ENCODE measurements at regions not wholly inside any gene's neighbourhood (a gene's known extent, or its start where the extent isn't known, plus 50 kb on each side); places are given as distances from the start of the nearest gene placed in this dataset.

DNA sequence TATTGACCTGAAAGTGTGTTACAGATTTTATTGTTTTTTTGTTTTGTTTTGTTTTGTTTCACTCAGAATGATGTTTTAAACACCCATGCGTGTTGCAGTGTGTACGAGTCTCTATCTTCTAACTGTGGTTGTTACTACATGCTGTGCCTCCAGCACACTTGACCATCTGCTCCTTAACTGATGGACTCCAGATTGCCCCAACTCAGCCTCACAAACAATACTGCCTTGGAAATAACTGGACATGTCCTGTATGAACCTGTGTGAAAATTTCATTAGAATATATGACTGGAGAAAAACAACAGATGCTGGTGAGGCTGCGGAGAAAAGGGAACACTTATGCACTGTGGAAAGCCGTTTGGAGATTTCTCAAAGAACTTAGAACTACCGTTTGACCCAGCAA, 68.7 kb upstream of the HAND1 start:
- in situ Hi-C loops (cut with HindIII; ENCODE audit: extremely low pct_ligation_motif_present, low pct_unique_long_range_greater_than_20kb): no loop called here
- H3K9ac ChIP-seq (ENCODE audit: insufficient read depth, low read depth, low read length): no peak overlapping the region
- H2AFZ ChIP-seq (ENCODE audit: low read length): no peak overlapping the region
- H3K36me3 ChIP-seq (replicated peaks in 1 of 2; ENCODE audit: control insufficient read depth in 1 of 2, insufficient read depth in 2 of 2, low read length in 2 of 2): no peaks in the 10 kb centered on the region
- no peak overlapping the region for H3K27ac ChIP-seq (ENCODE audit: extremely low read length, insufficient read depth, low read length)
- no peaks in the 10 kb centered on the region for H3K4me1 ChIP-seq (ENCODE audit: insufficient read depth, low read length)
- TF ChIP-seq TCF7L2 (IDR thresholded peaks at IDR 0.05; ENCODE audit: low read depth, low read length): no peak
- ChIA-PET POLR2A (no interaction called here), CTCF (ENCODE audit: low intra/inter-chr PET ratio, low total read pairs) (no interaction called here)
- no peaks in the 10 kb centered on the region for H3K9me3 ChIP-seq (ENCODE audit: low read length)
- H3K4me2 ChIP-seq (ENCODE audit: low read depth, low read length): no peak overlapping the region
- no peak overlapping the region for H3K4me3 ChIP-seq (replicated peaks in 1 of 3; ENCODE audit: insufficient read depth in 1 of 3, low read depth in 2 of 3, low read length in 3 of 3)
- intact Hi-C loops (cut with micrococcal nuclease; ENCODE audit: unreplicated experiment): no loop called here
- no TSS peak for BruUV-seq (replicated peaks)
- no peaks in the 10 kb centered on the region for H3K79me2 ChIP-seq (ENCODE audit: insufficient read depth, low read length)
- no peak for FAIRE-seq
- 18% methylated on average over 5 of the region's 5 CpGs for WGBS (ENCODE audit: low lambda C conversion rate)
- no peaks in the 10 kb centered on the region for H4K20me1 ChIP-seq (ENCODE audit: insufficient read depth, low read length)
- H3K27me3 ChIP-seq (ENCODE audit: control insufficient read depth in 1 of 2, insufficient read depth in 2 of 2, low read length in 2 of 2): peaks cover 2 to 33% of the 10 kb centered on the region in 2 experiments; a peak in 3 of 5 replicates
- ATAC-seq: no peak
- DNase-seq (ENCODE audit: low spot score): no peak

DNA sequence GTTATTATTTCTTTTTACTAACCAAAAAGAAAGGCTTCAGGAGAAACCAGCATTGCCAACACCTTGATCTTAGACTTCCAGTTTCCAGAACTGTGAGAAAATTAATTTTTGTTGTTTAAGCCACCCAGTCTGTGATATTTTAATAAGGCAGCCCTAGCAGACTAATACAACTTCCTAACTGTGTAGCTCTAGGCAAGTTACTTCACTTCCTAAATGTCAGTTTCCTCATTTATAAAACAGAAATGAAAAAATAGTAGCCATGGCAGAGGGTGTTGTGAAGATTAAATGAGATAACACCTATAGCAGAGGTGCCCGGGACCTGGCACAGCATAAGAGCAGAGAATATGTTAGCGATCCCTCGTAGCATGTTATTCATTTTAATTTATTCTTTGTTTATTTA, 66.6 kb upstream of the HAND1 start:
- CTCF ChIA-PET (ENCODE audit: low intra/inter-chr PET ratio, low total read pairs): no interaction called here

More for the DNA sequence above, 66.6 kb upstream of the HAND1 start:
- no TSS peak for BruUV-seq (replicated peaks)
- Histone ChIP-seq H4K20me1 (ENCODE audit: insufficient read depth, low read length) (no peaks in the 10 kb centered on the region), H3K9me3 (ENCODE audit: low read length) (no peaks in the 10 kb centered on the region), H2AFZ (ENCODE audit: low read length) (no peak overlapping the region), H3K4me1 (ENCODE audit: insufficient read depth, low read length) (0 out of 2 replicates have a peak, but pooled peaks cover 6% of the 10 kb centered on the region), H3K27me3 (ENCODE audit: control insufficient read depth in 1 of 2, insufficient read depth in 2 of 2, low read length in 2 of 2) (peaks cover 2 to 33% of the 10 kb centered on the region in 2 experiments; a peak in 3 of 5 replicates), H3K9ac (ENCODE audit: insufficient read depth, low read depth, low read length) (no peak overlapping the region), H3K4me2 (ENCODE audit: low read depth, low read length) (no peak overlapping the region), H3K27ac (ENCODE audit: extremely low read length, insufficient read depth, low read length) (no peak overlapping the region), H3K36me3 (replicated peaks in 1 of 2; ENCODE audit: control insufficient read depth in 1 of 2, insufficient read depth in 2 of 2, low read length in 2 of 2) (no peaks in the 10 kb centered on the region), H3K79me2 (ENCODE audit: insufficient read depth, low read length) (no peaks in the 10 kb centered on the region), H3K4me3 (replicated peaks in 1 of 3; ENCODE audit: insufficient read depth in 1 of 3, low read depth in 2 of 3, low read length in 3 of 3) (no peak overlapping the region)
- intact Hi-C loops (cut with micrococcal nuclease; ENCODE audit: unreplicated experiment) (no loop called here), in situ Hi-C loops (cut with HindIII; ENCODE audit: extremely low pct_ligation_motif_present, low pct_unique_long_range_greater_than_20kb) (no loop called here)
- POLR2A ChIA-PET: no interaction called here
- TF ChIP-seq RFXANK (CRISPR knock-in tag; IDR thresholded peaks at IDR 0.05) (no peak), ZNF20 (CRISPR knock-in tag; IDR thresholded peaks at IDR 0.05) (no peak), ZNF775 (CRISPR knock-in tag; IDR thresholded peaks at IDR 0.05; ENCODE audit: borderline replicate concordance) (no peak), ZNF780A (CRISPR knock-in tag; IDR thresholded peaks at IDR 0.05) (no peak), ZNF713 (CRISPR knock-in tag; IDR thresholded peaks at IDR 0.05) (no peak), NKX3-1 (CRISPR knock-in tag; IDR thresholded peaks at IDR 0.05) (no peak), ZNF737 (CRISPR knock-in tag; IDR thresholded peaks at IDR 0.05; ENCODE audit: borderline replicate concordance) (no peak), ZNF205 (CRISPR knock-in tag; IDR thresholded peaks at IDR 0.05) (no peak), ZNF547 (CRISPR knock-in tag; IDR thresholded peaks at IDR 0.05) (no peak), RARG (CRISPR knock-in tag; IDR thresholded peaks at IDR 0.05; ENCODE audit: low read depth) (no peak), TMF1 (CRISPR knock-in tag; IDR thresholded peaks at IDR 0.05; ENCODE audit: low read depth) (no peak), RFX3 (CRISPR knock-in tag; IDR thresholded peaks at IDR 0.05) (no peak), ZNF550 (CRISPR knock-in tag; IDR thresholded peaks at IDR 0.05; ENCODE audit: borderline replicate concordance) (no peak)
- TF ChIP-seq, protein P1, sequence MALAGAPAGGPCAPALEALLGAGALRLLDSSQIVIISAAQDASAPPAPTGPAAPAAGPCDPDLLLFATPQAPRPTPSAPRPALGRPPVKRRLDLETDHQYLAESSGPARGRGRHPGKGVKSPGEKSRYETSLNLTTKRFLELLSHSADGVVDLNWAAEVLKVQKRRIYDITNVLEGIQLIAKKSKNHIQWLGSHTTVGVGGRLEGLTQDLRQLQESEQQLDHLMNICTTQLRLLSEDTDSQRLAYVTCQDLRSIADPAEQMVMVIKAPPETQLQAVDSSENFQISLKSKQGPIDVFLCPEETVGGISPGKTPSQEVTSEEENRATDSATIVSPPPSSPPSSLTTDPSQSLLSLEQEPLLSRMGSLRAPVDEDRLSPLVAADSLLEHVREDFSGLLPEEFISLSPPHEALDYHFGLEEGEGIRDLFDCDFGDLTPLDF (CRISPR knock-in tag; IDR thresholded peaks at IDR 0.05): no peak
- TF ChIP-seq, protein P2, sequence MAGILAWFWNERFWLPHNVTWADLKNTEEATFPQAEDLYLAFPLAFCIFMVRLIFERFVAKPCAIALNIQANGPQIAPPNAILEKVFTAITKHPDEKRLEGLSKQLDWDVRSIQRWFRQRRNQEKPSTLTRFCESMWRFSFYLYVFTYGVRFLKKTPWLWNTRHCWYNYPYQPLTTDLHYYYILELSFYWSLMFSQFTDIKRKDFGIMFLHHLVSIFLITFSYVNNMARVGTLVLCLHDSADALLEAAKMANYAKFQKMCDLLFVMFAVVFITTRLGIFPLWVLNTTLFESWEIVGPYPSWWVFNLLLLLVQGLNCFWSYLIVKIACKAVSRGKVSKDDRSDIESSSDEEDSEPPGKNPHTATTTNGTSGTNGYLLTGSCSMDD (CRISPR knock-in tag; IDR thresholded peaks at IDR 0.05): no peak
- 34% methylated on average over 3 of the region's 3 CpGs for WGBS (ENCODE audit: low lambda C conversion rate)
- ATAC-seq (no peak), FAIRE-seq (no peak), DNase-seq (ENCODE audit: low spot score) (no peak)
